ENCODE measurements at regions not wholly inside any gene's neighbourhood (a gene's known extent, or its start where the extent isn't known, plus 50 kb on each side); places are given as distances from the start of the nearest gene placed in this dataset.

DNA sequence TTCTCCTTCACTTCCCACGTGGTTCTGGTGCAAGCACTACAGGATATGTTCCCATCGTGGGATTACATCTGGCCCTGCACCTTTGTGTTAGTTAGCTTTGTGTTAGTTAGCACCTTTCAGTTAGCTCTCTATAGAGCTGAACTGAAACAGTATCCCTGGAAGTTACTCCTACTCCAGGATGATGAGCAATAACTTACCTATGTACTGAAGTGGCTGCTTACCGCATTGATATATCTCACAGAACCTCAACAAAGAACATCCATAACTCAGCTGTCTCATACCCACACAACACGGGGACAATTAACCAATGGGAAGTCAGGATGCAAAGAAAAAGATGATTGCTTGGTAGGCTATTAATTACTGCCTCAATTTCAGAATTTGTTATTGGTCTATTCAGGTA, 146.6 kb downstream of the ASCL4 start:
- H3K9me3 ChIP-seq, result no peaks in the 10 kb centered on the region
- H3K4me3 ChIP-seq, result no peak overlapping the region
- WGBS, 3 donors, result 41 to 52% (median 49%) methylated on average over 4 of the region's 4 CpGs
- peaks cover 2% of the 10 kb centered on the region for H3K27me3 ChIP-seq
- H3K27ac ChIP-seq, result no peak overlapping the region
- intact Hi-C loops (cut with DNase I), result no loop called here
- TF ChIP-seq, protein P1, sequence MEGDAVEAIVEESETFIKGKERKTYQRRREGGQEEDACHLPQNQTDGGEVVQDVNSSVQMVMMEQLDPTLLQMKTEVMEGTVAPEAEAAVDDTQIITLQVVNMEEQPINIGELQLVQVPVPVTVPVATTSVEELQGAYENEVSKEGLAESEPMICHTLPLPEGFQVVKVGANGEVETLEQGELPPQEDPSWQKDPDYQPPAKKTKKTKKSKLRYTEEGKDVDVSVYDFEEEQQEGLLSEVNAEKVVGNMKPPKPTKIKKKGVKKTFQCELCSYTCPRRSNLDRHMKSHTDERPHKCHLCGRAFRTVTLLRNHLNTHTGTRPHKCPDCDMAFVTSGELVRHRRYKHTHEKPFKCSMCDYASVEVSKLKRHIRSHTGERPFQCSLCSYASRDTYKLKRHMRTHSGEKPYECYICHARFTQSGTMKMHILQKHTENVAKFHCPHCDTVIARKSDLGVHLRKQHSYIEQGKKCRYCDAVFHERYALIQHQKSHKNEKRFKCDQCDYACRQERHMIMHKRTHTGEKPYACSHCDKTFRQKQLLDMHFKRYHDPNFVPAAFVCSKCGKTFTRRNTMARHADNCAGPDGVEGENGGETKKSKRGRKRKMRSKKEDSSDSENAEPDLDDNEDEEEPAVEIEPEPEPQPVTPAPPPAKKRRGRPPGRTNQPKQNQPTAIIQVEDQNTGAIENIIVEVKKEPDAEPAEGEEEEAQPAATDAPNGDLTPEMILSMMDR (IDR thresholded peaks at IDR 0.05), result no peak
- TF ChIP-seq EP300 (IDR thresholded peaks at IDR 0.05) (no peak), POLR2A (IDR thresholded peaks at IDR 0.05) (no peak)
- H3K4me1 ChIP-seq (ENCODE audit: insufficient read depth), result no peaks in the 10 kb centered on the region
- no peaks in the 10 kb centered on the region for H3K36me3 ChIP-seq
- DNase-seq, result no peak

DNA sequence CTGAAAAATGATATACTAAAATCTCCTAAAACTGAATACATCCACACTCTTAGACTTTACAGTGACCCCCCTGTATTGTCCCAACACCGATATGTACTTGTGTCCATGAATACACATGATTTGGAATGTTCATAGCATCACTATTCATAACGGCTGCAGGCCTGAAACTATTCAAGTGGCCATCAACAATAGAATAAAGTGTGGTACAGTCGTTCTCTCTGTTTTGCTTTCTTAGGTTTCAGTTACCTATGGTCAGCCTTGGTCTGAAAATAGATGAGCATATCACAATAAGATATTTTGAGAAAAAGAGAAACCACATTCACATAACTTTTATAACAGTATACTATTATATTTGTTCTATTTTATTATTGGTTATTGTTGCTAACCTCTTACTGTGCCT, 150.6 kb downstream of the ASCL4 start:
- intact Hi-C loops (cut with DNase I), result no loop called here
- TF ChIP-seq, protein P1 (IDR thresholded peaks at IDR 0.05), result no peak
- no peak for TF ChIP-seq EP300 (IDR thresholded peaks at IDR 0.05)
- no peak for TF ChIP-seq POLR2A (IDR thresholded peaks at IDR 0.05)
- WGBS, 3 donors, result 68 to 78% (median 72%) methylated on average over 3 of the region's 3 CpGs
- peaks cover 2% of the 10 kb centered on the region for H3K27me3 ChIP-seq
- no peaks in the 10 kb centered on the region for H3K4me1 ChIP-seq (ENCODE audit: insufficient read depth)
- DNase-seq, result no peak
- no peaks in the 10 kb centered on the region for H3K9me3 ChIP-seq
- no peak overlapping the region for H3K4me3 ChIP-seq
- H3K27ac ChIP-seq, result no peak overlapping the region
- no peaks in the 10 kb centered on the region for H3K36me3 ChIP-seq

DNA sequence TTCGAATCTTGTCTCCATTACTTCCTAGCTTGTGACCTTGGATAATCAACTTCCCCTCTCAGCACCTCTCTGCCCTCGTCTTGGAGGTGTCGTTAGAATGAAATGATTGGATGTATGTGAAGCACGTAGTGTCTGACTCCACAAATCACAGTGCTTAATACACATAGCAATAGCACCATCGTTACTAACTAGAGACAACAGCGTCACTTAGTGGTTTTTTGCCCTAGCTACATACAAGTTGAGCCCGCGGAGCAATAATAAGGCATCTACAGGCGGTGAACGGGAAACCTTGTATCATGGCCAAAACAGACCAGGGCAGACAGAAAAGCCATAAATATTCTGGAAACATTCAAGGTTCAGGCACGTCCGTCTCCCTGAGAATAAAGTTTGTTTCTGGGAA, 154.9 kb downstream of the ASCL4 start:
- H3K27ac ChIP-seq, result no peak overlapping the region
- H3K27me3 ChIP-seq, result no peaks in the 10 kb centered on the region
- H3K36me3 ChIP-seq, result no peaks in the 10 kb centered on the region
- intact Hi-C loops (cut with DNase I), result no loop called here
- no peak overlapping the region for H3K4me3 ChIP-seq
- no peak for DNase-seq
- TF ChIP-seq, protein P1 (IDR thresholded peaks at IDR 0.05), result no peak
- TF ChIP-seq EP300 (IDR thresholded peaks at IDR 0.05) (no peak), POLR2A (IDR thresholded peaks at IDR 0.05) (no peak)
- H3K9me3 ChIP-seq, result no peaks in the 10 kb centered on the region
- 5 to 9% (median 5%) methylated on average over 12 of the region's 12 CpGs for WGBS, 3 donors
- no peaks in the 10 kb centered on the region for H3K4me1 ChIP-seq (ENCODE audit: insufficient read depth)

DNA sequence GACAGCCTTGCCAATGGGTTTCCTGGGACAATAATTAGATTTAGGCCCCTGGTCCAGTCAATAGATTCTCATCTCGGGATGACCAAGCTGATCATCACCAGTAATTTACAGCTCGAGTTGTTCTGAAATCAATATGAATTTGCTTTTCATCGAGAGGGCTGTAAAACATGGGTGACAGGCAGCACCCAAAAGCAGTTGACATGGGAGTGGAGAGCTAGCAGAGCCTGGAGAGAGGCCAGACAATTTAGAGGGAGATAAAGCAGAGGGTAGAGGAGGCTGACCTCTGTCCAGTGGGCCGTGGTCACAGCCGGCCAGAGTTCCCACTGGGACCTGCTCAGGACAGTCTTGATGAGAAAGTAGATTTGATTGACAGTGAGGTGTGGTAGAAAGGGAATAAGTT, 157.3 kb downstream of the ASCL4 start:
- DNase-seq, result no peak
- Histone ChIP-seq H3K27me3 (no peaks in the 10 kb centered on the region), H3K9me3 (no peaks in the 10 kb centered on the region), H3K27ac (no peak overlapping the region), H3K4me3 (no peak overlapping the region), H3K36me3 (no peaks in the 10 kb centered on the region), H3K4me1 (ENCODE audit: insufficient read depth) (no peaks in the 10 kb centered on the region)
- whole genome bisulfite sequencing, 3 donors, result 56 to 61% (median 61%) methylated on average over 5 of the region's 5 CpGs
- intact Hi-C loops (cut with DNase I), result no loop called here
- TF ChIP-seq, protein P1 (IDR thresholded peaks at IDR 0.05), result no peak
- no peak for TF ChIP-seq POLR2A (IDR thresholded peaks at IDR 0.05)
- TF ChIP-seq EP300 (IDR thresholded peaks at IDR 0.05), result no peak

DNA sequence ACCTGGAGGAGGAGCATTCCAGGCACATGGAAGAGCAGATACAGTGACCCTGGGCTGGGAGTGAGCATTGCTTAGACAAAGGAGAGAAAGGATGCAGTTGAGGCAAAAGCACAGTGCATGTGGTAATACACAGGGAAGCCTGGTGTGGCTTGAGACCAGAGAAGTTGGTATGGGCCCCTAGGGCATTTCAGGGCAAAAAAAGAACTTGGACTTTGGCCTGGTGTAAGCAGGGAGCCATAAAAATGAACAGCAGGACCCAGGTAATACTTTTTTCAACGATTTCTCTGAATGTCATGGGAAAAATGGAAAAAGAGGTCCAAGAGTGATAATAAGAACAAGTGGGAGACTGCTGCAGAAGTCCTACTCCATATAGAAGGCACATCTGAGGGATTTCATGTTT, 163.9 kb downstream of the ASCL4 start:
- H3K27ac ChIP-seq, result no peak overlapping the region
- no peak for DNase-seq
- H3K36me3 ChIP-seq, result no peaks in the 10 kb centered on the region
- no peaks in the 10 kb centered on the region for H3K9me3 ChIP-seq
- no peaks in the 10 kb centered on the region for H3K4me1 ChIP-seq (ENCODE audit: insufficient read depth)
- TF ChIP-seq EP300 (IDR thresholded peaks at IDR 0.05) (no peak), POLR2A (IDR thresholded peaks at IDR 0.05) (no peak)
- TF ChIP-seq, protein P1 (IDR thresholded peaks at IDR 0.05), result no peak
- 44 to 62% (median 58%) methylated on average over 1 of the region's 1 CpG for WGBS, 3 donors
- no peaks in the 10 kb centered on the region for H3K27me3 ChIP-seq
- no peak overlapping the region for H3K4me3 ChIP-seq
- intact Hi-C loops (cut with DNase I), result no loop called here

Measured in ovary (tissue), 7 donors.